ENCODE measurements at regions not wholly inside any gene's neighbourhood (a gene's known extent, or its start where the extent isn't known, plus 50 kb on each side); places are given as distances from the start of the nearest gene placed in this dataset.

DNA sequence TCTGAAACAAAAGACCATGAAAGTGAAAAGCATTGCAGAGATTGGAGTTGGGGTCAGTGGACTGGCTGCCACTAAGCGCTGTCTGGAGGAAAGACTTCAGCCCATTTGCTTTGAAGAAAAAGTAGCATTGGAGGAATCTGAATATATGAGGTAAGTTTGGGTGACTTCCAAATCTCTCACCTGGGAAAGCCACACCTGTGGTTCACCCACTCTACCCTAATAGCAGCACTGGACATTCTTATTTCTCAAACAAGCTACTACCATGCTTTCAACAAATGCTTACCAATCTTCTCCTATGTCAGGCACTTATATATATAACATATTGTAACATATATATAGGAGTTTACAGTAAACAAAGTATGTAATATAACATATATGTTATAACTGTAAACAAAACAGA lies 76.0 kb upstream of the POGK start:
- CTCF ChIA-PET (ENCODE audit: partially characterized antibody) = no interaction called here
- H3K79me2 ChIP-seq (ENCODE audit: control insufficient read depth in 1 of 2, insufficient read depth in 2 of 2, low read length in 2 of 2) = no peaks in the 10 kb centered on the region
- no peak overlapping the region for H3K4me3 ChIP-seq (ENCODE audit: extremely low read depth in 1 of 4, insufficient read depth in 2 of 4, low read depth in 3 of 4, low read length in 4 of 4)
- H4K8ac ChIP-seq (ENCODE audit: extremely low read depth, insufficient read depth, low read length) = no peak overlapping the region
- H3K4me2 ChIP-seq (ENCODE audit: insufficient read depth in 1 of 2, low read depth in 2 of 2, low read length in 2 of 2) = no peak overlapping the region
- H3K23ac ChIP-seq (ENCODE audit: insufficient read length) = no peak overlapping the region
- no peak overlapping the region for H2BK120ac ChIP-seq (replicated peaks; ENCODE audit: low read depth, low read length)
- no peak overlapping the region for H2BK20ac ChIP-seq (ENCODE audit: low read length)
- H4K20me1 ChIP-seq (replicated peaks in 1 of 2; ENCODE audit: control insufficient read depth in 1 of 2, insufficient read depth in 2 of 2, low read length in 2 of 2) = no peaks in the 10 kb centered on the region
- H3K18ac ChIP-seq (ENCODE audit: extremely low read depth, low read length) = no peak overlapping the region
- H2BK12ac ChIP-seq (ENCODE audit: low read depth, low read length) = no peak overlapping the region
- H3K27me3 ChIP-seq (replicated peaks in 1 of 4; ENCODE audit: control insufficient read depth in 3 of 4, extremely low read depth in 1 of 4, insufficient read depth in 3 of 4, low read length in 3 of 4) = no peaks in the 10 kb centered on the region
- H3K9me3 ChIP-seq (ENCODE audit: insufficient read depth in 2 of 2, low read depth in 1 of 2, low read length in 1 of 2) = no peaks in the 10 kb centered on the region
- no peak overlapping the region for H3K14ac ChIP-seq (ENCODE audit: insufficient read length)
- WGBS, 2 experiments (ENCODE audit: extremely low coverage in 1 of 2, insufficient coverage in 1 of 2, insufficient read length in 1 of 2, insufficient replicate concordance in 2 of 2, low coverage in 1 of 2, low lambda C conversion rate in 2 of 2, missing lambda C conversion rate in 1 of 2) = 95% methylated on average over 1 of the region's 1 CpG; no CpG with 5 or more reads in 1 of the 2 experiments
- H3K4me1 ChIP-seq (replicated peaks in 1 of 4; ENCODE audit: control insufficient read depth in 3 of 4, insufficient read depth in 4 of 4, low read length in 3 of 4) = no peaks in the 10 kb centered on the region
- POLR2A ChIA-PET (ENCODE audit: partially characterized antibody) = no interaction called here
- no peaks in the 10 kb centered on the region for H3K36me3 ChIP-seq (ENCODE audit: control insufficient read depth in 2 of 4, insufficient read depth in 4 of 4, low read length in 3 of 4)
- no peak overlapping the region for H3K9ac ChIP-seq (replicated peaks in 1 of 4; ENCODE audit: extremely low read depth in 1 of 4, low read depth in 3 of 4, low read length in 3 of 4)
- H3K79me1 ChIP-seq (ENCODE audit: low read depth, low read length) = no peaks in the 10 kb centered on the region
- H2AFZ ChIP-seq (ENCODE audit: low read length) = no peak overlapping the region
- no peak overlapping the region for H4K91ac ChIP-seq (replicated peaks; ENCODE audit: insufficient read length, low read length)
- TF ChIP-seq ASH2L (IDR thresholded peaks at IDR 0.05; ENCODE audit: low read length) (no peak), POU5F1 (IDR thresholded peaks at IDR 0.05; ENCODE audit: low read depth, low read length) (no peak), JUN (IDR thresholded peaks at IDR 0.05; ENCODE audit: low read depth, low read length) (no peak), NRF1 (IDR thresholded peaks at IDR 0.05; ENCODE audit: low read depth, low read length) (no peak)
- H3K56ac ChIP-seq (replicated peaks; ENCODE audit: insufficient read length, low read depth, low read length) = no peak overlapping the region
- no peak overlapping the region for H2BK15ac ChIP-seq (ENCODE audit: low read length)
- H4K5ac ChIP-seq (ENCODE audit: insufficient read length, low read depth, low read length) = no peak overlapping the region
- FAIRE-seq = no peak
- no peak overlapping the region for H3K4ac ChIP-seq (replicated peaks; ENCODE audit: insufficient read length, low read depth, low read length)
- H3K27ac ChIP-seq (ENCODE audit: low read depth, low read length) = no peak overlapping the region
- DNase-seq (ENCODE audit: low read depth in 1 of 2, low spot score in 2 of 2) = no peak
- no peak overlapping the region for H2BK5ac ChIP-seq (ENCODE audit: low read depth, low read length)
- peaks cover 2% of the 10 kb centered on the region for H3K23me2 ChIP-seq (ENCODE audit: low read depth, low read length)
- no peak overlapping the region for H2AK5ac ChIP-seq (ENCODE audit: low read depth, low read length)

Data from H1 (cell line).